HT-29 (cell line): ENCODE measurements at regions not wholly inside any gene's neighbourhood (a gene's known extent, or its start where the extent isn't known, plus 50 kb on each side); places are given as distances from the start of the nearest gene placed in this dataset.
"Not testable (repeated sequence)": the region's sequence is repeated elsewhere in the genome, so short reads cannot be mapped to it uniquely, and the experiment has no call there.

Experiments used
- DNase-seq: peaks from one replicate; pipeline ENCODE4 v3.0.0-alpha.2; 2015; ENCODE audit warnings: low spot score

- DNase-seq = no peak
Measured at GRCh38 chr12:105878964-105879363, 259.8 kb downstream of the NUAK1 start.

GRCh38 chr12:105880824-105881388 is 257.8 kb downstream of the NUAK1 start:
- no peak for DNase-seq

DNA sequence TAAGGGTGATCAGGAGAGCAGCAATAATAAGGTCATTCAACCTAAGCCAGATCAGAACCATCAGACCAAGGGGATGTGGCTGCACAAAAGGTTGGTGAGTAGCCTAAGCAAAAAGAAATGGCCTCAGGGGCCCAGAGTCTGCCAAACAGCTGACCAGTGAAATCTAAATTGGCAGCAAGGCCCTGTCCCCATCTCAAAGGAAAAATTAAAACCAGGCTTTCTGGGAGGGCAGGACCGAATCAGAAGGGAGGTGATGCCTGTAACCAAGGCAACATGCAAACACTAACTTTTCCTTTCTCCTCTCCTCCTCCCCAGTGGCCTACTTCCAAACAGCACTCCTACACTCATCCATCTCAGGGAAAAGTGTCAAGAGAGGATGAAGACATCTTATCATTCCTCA is 256.4 kb downstream of the NUAK1 start:
- no peak for DNase-seq

GRCh38 chr12:105887131-105887530 is 251.6 kb downstream of the NUAK1 start:
- DNase-seq = no peak

DNA sequence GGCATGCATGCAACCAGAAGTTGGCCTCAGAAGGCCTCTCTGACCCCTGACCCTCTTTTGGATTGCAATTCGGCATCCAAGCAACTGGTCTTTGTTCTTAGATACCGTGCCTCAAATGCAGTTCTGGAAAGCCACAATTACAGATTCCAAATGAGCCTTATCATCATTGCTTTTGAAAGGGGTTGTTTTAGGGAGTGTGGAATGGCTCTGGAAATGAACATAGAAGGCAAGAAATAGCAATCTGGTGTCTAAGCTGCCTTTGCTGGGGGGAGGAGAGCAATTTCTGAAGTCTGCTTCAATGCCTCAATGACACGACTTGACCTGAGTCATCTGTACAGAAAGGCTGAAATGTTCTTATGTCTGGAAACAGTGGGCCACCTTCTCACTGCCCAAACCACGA is 250.1 kb downstream of the NUAK1 start:
- DNase-seq = no peak

GRCh38 chr12:105892362-105892910 is 246.3 kb downstream of the NUAK1 start:
- DNase-seq = no peak

DNA sequence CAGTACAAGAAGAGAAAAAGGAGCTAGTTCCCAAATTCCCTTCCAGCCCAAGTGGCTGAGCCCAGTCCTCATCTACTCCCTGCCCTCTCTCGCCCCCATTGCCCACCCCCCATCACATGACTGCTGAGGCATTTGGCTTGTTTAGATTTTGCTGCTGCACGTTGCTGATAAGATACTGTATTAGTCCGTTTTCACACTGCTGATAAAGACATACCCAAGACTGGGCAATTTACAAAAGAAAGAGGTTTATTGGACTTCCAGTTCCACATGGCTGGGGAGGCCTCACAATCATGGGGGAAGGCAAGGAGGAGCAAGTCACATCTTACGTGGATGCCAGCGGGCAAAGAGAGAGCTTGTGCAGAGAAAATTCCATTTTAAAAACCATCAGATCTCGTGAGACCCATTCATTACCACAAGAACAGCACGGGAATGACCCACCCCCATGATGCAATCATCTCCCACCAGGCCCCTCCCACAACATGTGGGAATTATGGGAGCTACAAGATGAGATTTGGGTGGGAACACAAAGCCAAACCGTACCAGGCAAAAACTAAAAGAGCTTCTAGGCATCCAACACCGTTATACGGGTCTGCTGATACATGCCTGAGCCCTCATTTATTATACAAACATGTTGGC is 243.4 kb downstream of the NUAK1 start:
- DNase-seq = not testable (repeated sequence)

GRCh38 chr12:105897311-105897725 is 241.4 kb downstream of the NUAK1 start:
- DNase-seq = no peak

GRCh38 chr12:105898271-105898670 is 240.5 kb downstream of the NUAK1 start:
- DNase-seq = not testable (repeated sequence)

- DNase-seq = no peak
Measured at GRCh38 chr12:105899589-105899988, 239.2 kb downstream of the NUAK1 start.

- no peak for DNase-seq
Measured at GRCh38 chr12:105906561-105906960, 232.2 kb downstream of the NUAK1 start.

DNA sequence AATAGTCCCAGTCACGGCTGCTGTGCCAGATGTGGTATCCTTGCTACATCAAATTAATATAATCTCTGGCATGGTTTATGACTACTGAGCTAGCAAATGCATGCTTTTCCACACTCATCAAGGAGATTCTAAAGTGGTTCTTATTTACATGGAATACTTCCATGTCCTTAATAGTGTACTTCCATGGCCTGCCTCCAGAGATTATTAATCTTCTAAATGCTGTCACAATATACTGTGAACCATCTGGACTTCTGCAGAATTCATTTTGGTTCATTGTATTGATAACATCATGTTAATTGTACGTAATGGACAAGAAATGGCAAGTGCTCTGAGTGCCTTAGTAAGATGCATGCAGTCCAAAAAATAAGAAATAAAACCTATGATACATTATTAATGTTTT is 230.8 kb downstream of the NUAK1 start:
- DNase-seq = no peak

GRCh38 chr12:105910030-105910429 is 228.7 kb downstream of the NUAK1 start:
- no peak for DNase-seq

DNA sequence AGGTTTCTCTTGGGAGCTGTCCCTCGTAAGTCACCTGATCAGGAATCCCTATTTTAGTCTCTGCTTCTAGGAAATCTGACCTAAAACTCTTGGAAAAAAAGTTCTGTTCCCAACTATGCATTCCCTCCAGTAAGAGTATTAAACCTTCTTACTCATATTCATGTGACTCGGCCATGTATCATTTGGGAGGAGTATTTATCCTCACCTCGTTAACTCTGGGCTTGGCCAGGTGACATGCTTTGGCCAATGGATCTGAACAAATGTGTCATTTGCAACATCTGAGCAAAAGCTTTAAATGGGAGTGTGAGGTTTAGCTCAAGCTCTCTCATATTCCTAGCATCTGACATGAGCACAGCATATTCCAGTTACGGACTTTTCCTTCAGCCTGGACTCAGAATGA is 226.8 kb downstream of the NUAK1 start:
- DNase-seq = no peak

GRCh38 chr12:105912882-105913678 is 225.7 kb downstream of the NUAK1 start:
- DNase-seq = no peak

DNA sequence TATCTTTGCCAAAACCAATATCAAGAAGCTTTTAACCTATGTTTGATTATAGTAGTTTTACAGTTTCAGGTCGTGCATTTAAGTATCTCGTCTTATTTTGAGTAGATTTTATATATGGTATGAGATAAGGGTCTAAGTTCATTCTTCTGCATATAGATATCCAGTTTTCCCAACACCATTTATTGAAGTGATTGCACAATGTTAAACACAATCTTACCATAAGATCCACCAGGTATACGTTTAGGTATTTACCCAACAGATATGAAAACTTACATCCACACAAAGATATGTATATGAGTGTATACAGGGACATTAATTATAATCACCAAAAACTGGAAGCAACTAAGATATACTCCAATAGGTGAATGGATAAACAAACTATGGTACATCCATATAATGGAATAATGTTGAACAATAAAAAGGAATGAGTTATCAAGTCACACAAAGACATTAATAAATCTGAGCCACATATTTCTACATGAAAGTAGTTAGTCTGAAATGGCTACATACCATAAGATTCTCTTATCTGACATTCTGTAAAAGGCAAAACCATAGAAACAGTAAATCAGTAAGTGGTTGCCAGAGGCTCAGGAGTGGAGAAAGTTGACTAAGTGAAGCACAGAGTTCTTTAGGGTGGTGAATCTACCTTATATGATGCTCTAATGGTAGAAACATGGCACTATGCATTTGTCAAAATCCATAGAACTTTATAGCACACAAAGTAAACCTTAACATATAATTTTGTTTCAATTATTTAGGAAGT is 222.6 kb downstream of the NUAK1 start:
- DNase-seq = no peak

DNA sequence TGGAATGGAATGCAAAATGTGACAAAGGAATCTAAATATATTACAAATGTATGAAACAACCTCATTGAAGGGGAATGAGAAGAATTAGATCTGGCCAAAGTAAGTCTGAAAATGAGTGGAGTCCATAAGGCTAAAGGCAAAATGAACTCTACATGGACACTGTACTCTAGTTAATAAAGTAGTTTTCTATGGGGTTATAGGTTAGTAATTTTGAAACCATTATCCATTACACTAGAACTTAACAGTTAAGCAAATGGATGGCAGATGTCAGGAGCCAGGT is 222.1 kb downstream of the NUAK1 start:
- no peak for DNase-seq

GRCh38 chr12:105920161-105920684 is 218.5 kb downstream of the NUAK1 start:
- no peak for DNase-seq

DNA sequence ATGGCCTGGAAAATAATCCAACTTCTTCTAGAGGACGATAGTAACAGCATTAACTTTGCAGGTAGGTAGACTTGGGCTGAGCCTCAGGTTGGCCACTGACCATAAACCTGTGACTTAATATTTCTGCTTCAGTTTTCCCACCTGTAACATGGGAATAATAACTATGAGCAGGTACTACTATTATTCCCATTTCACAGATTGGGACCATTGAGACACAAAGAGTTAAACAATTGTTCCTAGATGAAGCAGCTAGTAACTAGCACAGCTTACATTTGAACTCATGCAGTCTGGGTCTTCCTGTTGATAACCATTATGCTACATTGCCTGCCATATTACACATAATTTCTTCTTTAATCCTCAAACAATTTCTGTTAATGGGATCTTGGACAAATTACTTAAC is 217.7 kb downstream of the NUAK1 start:
- no peak for DNase-seq

DNA sequence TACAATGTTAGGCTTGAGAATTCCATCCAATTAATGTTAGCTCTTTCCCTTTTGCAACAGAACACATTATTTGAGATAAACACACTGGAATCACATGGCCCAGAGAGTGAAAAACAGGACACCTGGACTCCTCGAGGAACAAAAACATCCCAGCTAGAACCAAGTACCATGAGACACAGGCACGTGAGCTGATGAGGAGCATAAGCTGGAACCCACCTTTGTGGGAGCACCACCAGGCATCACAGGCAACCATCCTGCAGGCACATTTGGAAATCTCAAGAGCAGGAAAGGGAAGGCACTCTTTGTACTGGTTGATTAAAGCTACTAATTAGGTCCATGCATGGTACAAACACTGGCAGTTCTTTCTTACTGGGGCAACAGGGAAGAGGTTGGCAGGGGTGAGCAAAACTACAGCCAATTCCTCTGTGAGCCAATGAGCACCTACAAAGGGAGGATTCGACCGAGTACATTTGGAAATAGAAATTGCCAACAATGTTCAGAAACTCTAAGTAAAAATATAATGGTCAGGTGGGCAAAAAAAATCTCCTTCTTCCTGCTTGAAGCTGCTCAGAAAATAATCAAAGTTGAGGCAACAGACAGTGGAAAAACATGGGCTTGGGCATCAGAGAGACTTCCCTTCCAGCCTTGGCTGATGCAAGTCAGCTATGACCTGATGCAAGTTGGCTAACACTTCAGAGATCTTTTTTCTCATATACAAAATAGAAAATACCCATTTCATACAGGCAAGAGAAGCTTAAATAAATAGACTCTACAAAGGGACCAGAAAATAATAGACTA is 216.7 kb downstream of the NUAK1 start:
- DNase-seq = no peak

DNA sequence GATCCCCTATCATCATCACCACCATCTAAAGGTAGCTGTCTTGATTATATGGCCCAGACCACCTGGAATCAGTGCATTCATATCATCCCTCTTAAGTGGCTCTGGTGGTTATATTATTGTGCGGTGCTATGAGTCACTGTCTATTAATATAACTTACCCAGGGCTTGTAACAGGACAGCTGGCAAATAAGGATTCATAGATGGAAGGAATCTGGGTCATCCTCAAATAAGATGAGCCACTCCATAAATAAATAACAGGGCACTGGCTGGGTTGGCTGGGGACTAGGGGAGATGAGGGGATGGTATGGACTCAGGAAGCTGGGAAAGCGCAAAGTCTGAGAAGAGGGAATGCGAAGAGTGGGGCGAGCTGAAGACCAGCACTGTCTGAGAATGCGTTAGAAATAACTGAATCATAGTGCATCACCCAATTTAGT is 216.1 kb downstream of the NUAK1 start:
- DNase-seq = no peak
